K562 (cell line): ENCODE measurements at regions not wholly inside any gene's neighbourhood (a gene's known extent, or its start where the extent isn't known, plus 50 kb on each side); places are given as distances from the start of the nearest gene placed in this dataset.
A peak's percentile ranks its signal among the peaks of the same experiment; 100 is the strongest.

Experiments
- ATAC-seq: fragments of 200-7000 bp; cut with Tn5 transposase; 3 replicates; pipeline ENCODE4 v1.9.1; 2020; ENCODE audit warnings: moderate library complexity
- BruUV-seq: library from RNA; stranded (reverse); fragments of 400-500 nt; replicated peaks from 2 replicates; lab custom pipeline; 2021; lab: Mats Ljungman, UMichigan
- CTCF ChIA-PET: fragments of 300-600 bp; formaldehyde crosslinking; extraction: SDS; loops from one replicate; lab custom pipeline; 2021; ENCODE audit warnings: low intra/inter-chr PET ratio; lab: Yijun Ruan, JAX
- POLR2A ChIA-PET: fragments of 300-600, 350-650 bp; sonication (Branson Sonifier 250); formaldehyde crosslinking; extraction: SDS; loops from one replicate; lab custom pipeline; 2021; ENCODE audit warnings: antibody characterized with exemption, inconsistent platforms; lab: Yijun Ruan, JAX
- DNase-seq, 4 experiments: peaks; one replicate each; pipeline versions ENCODE4 v3.0.0 to v3.0.0-alpha.2; 2011 to 2018; ENCODE audit warnings: low spot score in 3 of 4, mixed read lengths in 3 of 4; ENCODE audit errors: extremely low read depth in 1 of 4
- FAIRE-seq: peaks from 2 replicates; lab custom pipeline; 2011; peaks lifted over from hg19 to GRCh38; lab: Jason Lieb, UNC
- H2AFZ ChIP-seq: 2 replicates; pipeline ENCODE4 v1.6.0; 2011; ENCODE audit warnings: low read depth, low read length, control low read depth, inconsistent platforms
- H3K27ac ChIP-seq: fragments of 200-600 bp; 3 replicates; pipeline ENCODE4 v1.8.0; 2011; ENCODE audit warnings: low read depth, mild to moderate bottlenecking, control low read depth, inconsistent platforms, low read length, moderate library complexity, mixed read lengths; ENCODE audit errors: extremely low read depth
- H3K27me3 ChIP-seq, 2 experiments: fragments of 300-600 bp in 1 of 2; 2 replicates in 1 of 2; 3 replicates in 1 of 2; pipeline versions ENCODE4 v1.6.0 to v1.8.0; 2011; ENCODE audit warnings: inconsistent platforms in 2 of 2, low read length in 2 of 2, mild to moderate bottlenecking in 1 of 2, mixed read lengths in 1 of 2, moderate library complexity in 1 of 2; ENCODE audit not compliant: control insufficient read depth in 2 of 2, insufficient read depth in 2 of 2
- H3K36me3 ChIP-seq: fragments of 300-600 bp; 3 replicates; pipeline ENCODE4 v1.8.0; 2011; ENCODE audit warnings: mild to moderate bottlenecking, low read length, inconsistent platforms; ENCODE audit not compliant: control insufficient read depth, insufficient read depth
- H3K4me1 ChIP-seq, 2 experiments: fragments of 200-600 bp in 1 of 2; replicated peaks in 1 of 2; 2 replicates in 1 of 2; 3 replicates in 1 of 2; pipeline versions ENCODE4 v1.5.1 to v1.8.0; 2011; ENCODE audit warnings: inconsistent platforms in 2 of 2, low read length in 2 of 2, mild to moderate bottlenecking in 1 of 2, mixed read lengths in 1 of 2, moderate library complexity in 1 of 2; ENCODE audit not compliant: control insufficient read depth in 2 of 2, insufficient read depth in 2 of 2
- H3K4me2 ChIP-seq: 2 replicates; pipeline ENCODE4 v1.6.1; 2011; ENCODE audit warnings: low read length, control low read depth, inconsistent platforms, mixed read lengths; ENCODE audit not compliant: insufficient read depth
- H3K4me3 ChIP-seq: fragments of 200-600 bp; sonication (generic), shearing (Covaris generic); 2 replicates; pipeline ENCODE4 v1.5.1; 2016; ENCODE audit warnings: control low read depth, inconsistent platforms
- H3K79me2 ChIP-seq: fragments of 200-600 bp; 3 replicates; pipeline ENCODE4 v1.8.0; 2011; ENCODE audit warnings: low read length, inconsistent platforms; ENCODE audit not compliant: control insufficient read depth, insufficient read depth
- H3K9ac ChIP-seq, 2 experiments: 2 replicates each; pipeline versions ENCODE4 v1.6.0 to v1.6.1; 2011; ENCODE audit warnings: low read depth in 2 of 2, low read length in 2 of 2, control low read depth in 1 of 2, inconsistent platforms in 1 of 2, mild to moderate bottlenecking in 1 of 2, mixed read lengths in 1 of 2; ENCODE audit not compliant: insufficient read depth in 1 of 2
- H3K9me1 ChIP-seq: one replicate; pipeline ENCODE4 v1.6.0; 2011; ENCODE audit warnings: inconsistent platforms, mild to moderate bottlenecking, low read length, moderate library complexity; ENCODE audit not compliant: control insufficient read depth, insufficient read depth
- H3K9me3 ChIP-seq: replicated peaks from 2 replicates; pipeline ENCODE4 v1.5.1; 2011; ENCODE audit warnings: low read depth, low read length, inconsistent platforms; ENCODE audit not compliant: control insufficient read depth, insufficient read depth
- H4K20me1 ChIP-seq: replicated peaks from 2 replicates; pipeline ENCODE4 v1.6.1; 2011; ENCODE audit warnings: low read length, inconsistent platforms, mixed read lengths; ENCODE audit not compliant: control insufficient read depth, insufficient read depth
- C11orf30 ChIP-seq: fragments of 450-650 bp; IDR thresholded peaks from 2 replicates; pipeline ENCODE4 v1.6.1; 2016; ENCODE audit warnings: low read depth, mild to moderate bottlenecking
- CHD1 ChIP-seq: fragments of 200-600 bp; sonication (generic); IDR thresholded peaks from one replicate; pipeline ENCODE4 v1.6.1; 2012; ENCODE audit warnings: mild to moderate bottlenecking, moderate library complexity, low read length, inconsistent platforms
- HMGN3 ChIP-seq: IDR thresholded peaks from 2 replicates; pipeline ENCODE4 v1.6.1; 2011; ENCODE audit warnings: borderline replicate concordance, low read depth, mild to moderate bottlenecking, mixed read lengths, low read length; ENCODE audit not compliant: insufficient read length; ENCODE audit errors: extremely low read depth
- KDM1A ChIP-seq, 2 experiments: fragments of 450-650 bp; IDR thresholded peaks; 2 replicates each; pipeline ENCODE4 v1.6.1; 2016; ENCODE audit warnings: mild to moderate bottlenecking in 2 of 2
- MAFG ChIP-seq: fragments of 450-650 bp; conservative IDR thresholded peaks from 2 replicates; pipeline ENCODE4 v1.6.1; 2016; ENCODE audit warnings: missing genetic modification characterization, missing compliant biosample characterization
- MTA2 ChIP-seq: fragments of 450-650 bp; IDR thresholded peaks from 2 replicates; pipeline ENCODE4 v1.6.1; 2016; ENCODE audit warnings: low read depth
- NFIX ChIP-seq: fragments of 250-450 bp; sonication (Bioruptor Pico); IDR thresholded peaks from 2 replicates; pipeline ENCODE4 v1.4.0; 2020; ENCODE audit warnings: low read depth, mild to moderate bottlenecking, moderate library complexity
- SMC3 ChIP-seq: conservative IDR thresholded peaks from 2 replicates; pipeline ENCODE4 v1.6.1; 2011; ENCODE audit warnings: low read depth, low read length, improper control_type of control experiment; ENCODE audit not compliant: insufficient read depth
- VEZF1 ChIP-seq: fragments of 200-800 bp; sonication (Bioruptor generic); IDR thresholded peaks from 2 replicates; pipeline ENCODE4 v1.6.1; 2017; ENCODE audit warnings: missing genetic modification characterization, missing compliant biosample characterization
- ZNF316 ChIP-seq: fragments of 450-650 bp; IDR thresholded peaks from 2 replicates; pipeline ENCODE4 v1.6.1; 2016
- WGBS: fragments of 100-300 bp; shearing (Covaris generic); methylation state at CpG from one replicate; pipeline ENCODE4 v1.1.6; 2016; ENCODE audit warnings: low coverage, mixed read lengths; ENCODE audit not compliant: insufficient coverage; ENCODE audit errors: missing lambda C conversion rate; 5-methylcytosine and 5-hydroxymethylcytosine counted together
- in situ Hi-C: fragments of 300-500 bp; cut with MboI; formaldehyde crosslinking; loops from 4 replicates; pipeline ENCODE4 v1.15.0; 2018; ENCODE audit warnings: inconsistent platforms, mixed read lengths
- intact Hi-C: fragments of 100-400 bp; cut with micrococcal nuclease; formaldehyde crosslinking; loops from 2 replicates; pipeline ENCODE4 v1.14.2; 2022

GRCh38 chr7:27430105-27430504 lies 187.5 kb downstream of the EVX1 start:
- no peaks in the 10 kb centered on the region for H3K4me1 ChIP-seq
- H3K4me3 ChIP-seq = no peak overlapping the region
- peak; percentile 9; the same call in 1 of the 2 replicates for TF ChIP-seq C11orf30
- peak; percentile 40 for TF ChIP-seq ZNF316
- 0 out of 2 replicates have a peak, but pooled peaks have one; percentile 9 for TF ChIP-seq MAFG
- peak; percentile 24 to 40; a peak in 2 of 4 replicates for TF ChIP-seq KDM1A (IDR thresholded peaks at IDR 0.05)
- TF ChIP-seq MTA2 = no peak
- ChIA-PET POLR2A (no interaction called here), CTCF (no interaction called here)
- H3K9ac ChIP-seq = no peak overlapping the region
- peaks cover 3 to 5% of the 10 kb centered on the region in 2 experiments; a peak in 2 of 5 replicates for H3K27me3 ChIP-seq
- no peaks in the 10 kb centered on the region for H3K9me1 ChIP-seq
- DNase-seq (no peak), FAIRE-seq (no peak), ATAC-seq (no peak)
- BruUV-seq = no TSS peak
- intact Hi-C loops = loop anchor here (10.0 kb wide), 1 partner anchor 145 kb away; no protein-coding TSS in a partner anchor
- H2AFZ ChIP-seq = no peak overlapping the region
- H3K79me2 ChIP-seq = no peaks in the 10 kb centered on the region
- no peak overlapping the region for H3K4me2 ChIP-seq
- no peaks in the 10 kb centered on the region for H3K9me3 ChIP-seq
- in situ Hi-C loops = no loop called here
- WGBS = 0% methylated on average over 2 of the region's 2 CpGs
- H4K20me1 ChIP-seq = no peaks in the 10 kb centered on the region
- H3K36me3 ChIP-seq = no peaks in the 10 kb centered on the region
- H3K27ac ChIP-seq = no peak overlapping the region

GRCh38 chr7:27431465-27431864 lies 188.9 kb downstream of the EVX1 start:
- no peaks in the 10 kb centered on the region for H4K20me1 ChIP-seq
- H3K9me1 ChIP-seq = no peaks in the 10 kb centered on the region
- no peak overlapping the region for H3K4me3 ChIP-seq
- no peak overlapping the region for H2AFZ ChIP-seq
- POLR2A ChIA-PET = no interaction called here
- H3K9me3 ChIP-seq = no peaks in the 10 kb centered on the region
- FAIRE-seq (no peak), DNase-seq (no peak), ATAC-seq (no peak)
- TF ChIP-seq NFIX (no peak), VEZF1 (no peak), HMGN3 (no peak), CHD1 (no peak), SMC3 (no peak)
- no peak overlapping the region for H3K4me2 ChIP-seq
- no peak overlapping the region for H3K9ac ChIP-seq
- intact Hi-C loops = loop anchor here (10.0 kb wide), 1 partner anchor 143 kb away; no protein-coding TSS in a partner anchor
- H3K79me2 ChIP-seq = no peaks in the 10 kb centered on the region
- H3K27ac ChIP-seq = no peak overlapping the region
- CTCF ChIA-PET = no interaction called here
- 4% methylated on average over 3 of the region's 3 CpGs for WGBS
- no peaks in the 10 kb centered on the region for H3K4me1 ChIP-seq
- H3K27me3 ChIP-seq = peaks cover 0 to 5% of the 10 kb centered on the region in 2 experiments; a peak in 1 of 5 replicates
- no peaks in the 10 kb centered on the region for H3K36me3 ChIP-seq
- in situ Hi-C loops = no loop called here
- no TSS peak for BruUV-seq
